Liver (tissue), 8 donors: ENCODE measurements at regions not wholly inside any gene's neighbourhood (a gene's known extent, or its start where the extent isn't known, plus 50 kb on each side); places are given as distances from the start of the nearest gene placed in this dataset.

Experiments
- DNase-seq: peaks from one replicate; pipeline ENCODE4 v3.0.0-alpha.2; 2017; ENCODE audit warnings: low spot score
- H3K27ac ChIP-seq, 2 donors: one replicate each; pipeline ENCODE4 v1.7.0; 2013; ENCODE audit warnings: inconsistent platforms in 2 of 2, low read length in 2 of 2, control low read depth in 1 of 2, low read depth in 1 of 2, mild to moderate bottlenecking in 1 of 2
- H3K27me3 ChIP-seq, 4 donors: one replicate each; pipeline versions ENCODE4 v1.6.1 to v1.7.0; 2013; ENCODE audit warnings: low read length in 3 of 4, inconsistent platforms in 1 of 4, mild to moderate bottlenecking in 1 of 4, moderate library complexity in 1 of 4; ENCODE audit not compliant: control insufficient read depth in 4 of 4, insufficient read depth in 4 of 4
- H3K36me3 ChIP-seq, 4 donors: one replicate each; pipeline versions ENCODE4 v1.6.1 to v1.7.0; 2013; ENCODE audit warnings: low read length in 3 of 4, mild to moderate bottlenecking in 3 of 4, low read depth in 1 of 4, moderate library complexity in 1 of 4; ENCODE audit not compliant: control insufficient read depth in 4 of 4, insufficient read depth in 3 of 4
- H3K4me1 ChIP-seq, 4 donors: one replicate each; pipeline versions ENCODE4 v1.6.1 to v1.7.0; 2013; ENCODE audit warnings: low read length in 3 of 4, mild to moderate bottlenecking in 3 of 4, moderate library complexity in 1 of 4; ENCODE audit not compliant: control insufficient read depth in 4 of 4, insufficient read depth in 4 of 4
- H3K4me3 ChIP-seq, 3 donors: one replicate each; pipeline versions ENCODE4 v1.6.1 to v1.7.0; 2013; ENCODE audit warnings: low read length in 3 of 3, control low read depth in 1 of 3, low read depth in 1 of 3, mild to moderate bottlenecking in 1 of 3
- H3K9ac ChIP-seq, 2 donors: one replicate each; pipeline ENCODE4 v1.7.0; 2013; ENCODE audit warnings: low read length in 2 of 2, mild to moderate bottlenecking in 2 of 2, moderate library complexity in 2 of 2, control low read depth in 1 of 2, low read depth in 1 of 2
- H3K9me3 ChIP-seq, 4 donors: one replicate each; pipeline versions ENCODE4 v1.6.1 to v1.7.0; 2013; ENCODE audit warnings: low read length in 3 of 4; ENCODE audit not compliant: control insufficient read depth in 4 of 4
- CTCF ChIP-seq: fragments of 150-350 bp; IDR thresholded peaks from 2 replicates; pipeline ENCODE4 v1.5.1; 2017; ENCODE audit warnings: improper control_type of control experiment, low read depth, low read length; ENCODE audit not compliant: missing input control
- EGR1 ChIP-seq, 2 donors: IDR thresholded peaks; 2 replicates each; pipeline ENCODE4 v1.6.1; 2016 to 2018; ENCODE audit warnings: antibody characterized with exemption in 2 of 2, low read depth in 2 of 2
- FOXA1 ChIP-seq: IDR thresholded peaks from 2 replicates; pipeline ENCODE4 v1.6.1; 2016; ENCODE audit warnings: antibody characterized with exemption
- FOXA2 ChIP-seq: IDR thresholded peaks from 2 replicates; pipeline ENCODE4 v1.6.1; 2016; ENCODE audit warnings: antibody characterized with exemption
- GABPA ChIP-seq, 2 donors: IDR thresholded peaks in 1 of 2; conservative IDR thresholded peaks in 1 of 2; 2 replicates each; pipeline ENCODE4 v1.6.1; 2016; ENCODE audit warnings: antibody characterized with exemption in 2 of 2, mild to moderate bottlenecking in 1 of 2, moderate library complexity in 1 of 2
- HNF4A ChIP-seq, 2 donors: conservative IDR thresholded peaks; 2 replicates each; pipeline ENCODE4 v1.6.1; 2016; ENCODE audit warnings: antibody characterized with exemption in 2 of 2, mild to moderate bottlenecking in 2 of 2
- HNF4G ChIP-seq: IDR thresholded peaks from 2 replicates; pipeline ENCODE4 v1.6.1; 2016; ENCODE audit warnings: antibody characterized with exemption
- JUND ChIP-seq, 2 donors: IDR thresholded peaks; 2 replicates each; pipeline ENCODE4 v1.6.1; 2016; ENCODE audit warnings: antibody characterized with exemption in 2 of 2
- NR2F2 ChIP-seq: IDR thresholded peaks from 2 replicates; pipeline ENCODE4 v1.6.1; 2016; ENCODE audit warnings: antibody characterized with exemption
- RAD21 ChIP-seq, 2 donors: IDR thresholded peaks; 2 replicates each; pipeline ENCODE4 v1.6.1; 2016; ENCODE audit warnings: antibody characterized with exemption in 2 of 2, mild to moderate bottlenecking in 2 of 2
- RXRA ChIP-seq, 2 donors: IDR thresholded peaks; 2 replicates each; pipeline ENCODE4 v1.6.1; 2017 to 2018; ENCODE audit warnings: antibody characterized with exemption in 2 of 2, mild to moderate bottlenecking in 1 of 2
- SP1 ChIP-seq: IDR thresholded peaks from 2 replicates; pipeline ENCODE4 v1.6.1; 2018; ENCODE audit warnings: antibody characterized with exemption, mild to moderate bottlenecking
- TAF1 ChIP-seq: conservative IDR thresholded peaks from 2 replicates; pipeline ENCODE4 v1.6.1; 2016; ENCODE audit warnings: antibody characterized with exemption, mild to moderate bottlenecking
- YY1 ChIP-seq: IDR thresholded peaks from 2 replicates; pipeline ENCODE4 v1.6.1; 2016; ENCODE audit warnings: antibody characterized with exemption, mild to moderate bottlenecking
- WGBS: extraction: QIAGEN DNeasy Blood & Tissue Kit; methylation state at CpG from one replicate; pipeline ENCODE4 v1.1.7; 2013; 5-methylcytosine and 5-hydroxymethylcytosine counted together
- TF ChIP-seq, protein P1 (sequence below): IDR thresholded peaks from 2 replicates; pipeline ENCODE4 v1.6.1; 2016; ENCODE audit warnings: antibody characterized with exemption
- TF ChIP-seq, protein P2 (sequence below): IDR thresholded peaks from 2 replicates; pipeline ENCODE4 v1.6.1; 2016; ENCODE audit warnings: antibody characterized with exemption
- TF ChIP-seq, protein P3 (sequence below): IDR thresholded peaks from 2 replicates; pipeline ENCODE4 v1.6.1; 2016; ENCODE audit warnings: antibody characterized with exemption
- TF ChIP-seq, protein P4 (sequence below): IDR thresholded peaks from 2 replicates; pipeline ENCODE4 v1.6.1; 2016; ENCODE audit warnings: antibody characterized with exemption, mild to moderate bottlenecking
- donor health status: healthy.
- donor health status: healthy.
- donor health status: healthy.
- donor health status: healthy.
- donor health status: healthy.

DNA sequence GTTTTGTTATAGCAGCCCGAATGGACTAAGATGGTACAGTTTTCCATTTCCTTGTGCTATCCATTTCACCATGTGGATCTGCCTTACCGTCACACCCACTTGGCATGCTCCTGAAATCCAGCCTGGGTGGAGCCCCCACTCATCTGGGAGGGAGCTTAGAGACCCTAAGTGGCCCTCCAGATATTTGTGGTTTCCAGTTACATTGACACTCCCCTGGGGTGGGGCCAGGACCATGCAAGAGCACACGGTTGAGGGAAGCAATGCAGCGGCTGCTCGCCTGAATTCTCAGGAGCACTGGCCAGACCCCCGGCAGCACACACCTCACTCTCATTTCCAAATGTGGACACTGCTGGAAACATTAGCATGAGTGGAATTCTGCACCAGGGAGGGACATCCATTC is 231.1 kb downstream of the UTP18 start:
- Histone ChIP-seq H3K27ac (no peak overlapping the region), H3K4me3 (no peak overlapping the region), H3K36me3 (no peaks in the 10 kb centered on the region), H3K27me3 (no peaks in the 10 kb centered on the region), H3K9ac (no peak overlapping the region), H3K9me3 (no peaks in the 10 kb centered on the region), H3K4me1 (no peaks in the 10 kb centered on the region)
- TF ChIP-seq NR2F2 (no peak), EGR1 (IDR thresholded peaks at IDR 0.05; ENCODE audit: low read depth in 2 of 2) (no peak), RXRA (IDR thresholded peaks at IDR 0.05) (no peak), CTCF (no peak), GABPA (IDR thresholded peaks at IDR 0.05 in 1 of 2, conservative IDR thresholded peaks at IDR 0.05 in 1 of 2) (no peak), HNF4A (conservative IDR thresholded peaks at IDR 0.05) (no peak)
- DNase-seq = no peak
- WGBS = 92% methylated on average over 6 of the region's 6 CpGs

- WGBS = 98% methylated on average over 2 of the region's 2 CpGs
- Histone ChIP-seq H3K27ac (no peak overlapping the region), H3K9ac (no peak overlapping the region), H3K9me3 (no peaks in the 10 kb centered on the region), H3K36me3 (no peaks in the 10 kb centered on the region), H3K27me3 (no peaks in the 10 kb centered on the region), H3K4me3 (no peak overlapping the region), H3K4me1 (no peaks in the 10 kb centered on the region)
- TF ChIP-seq, protein P1, sequence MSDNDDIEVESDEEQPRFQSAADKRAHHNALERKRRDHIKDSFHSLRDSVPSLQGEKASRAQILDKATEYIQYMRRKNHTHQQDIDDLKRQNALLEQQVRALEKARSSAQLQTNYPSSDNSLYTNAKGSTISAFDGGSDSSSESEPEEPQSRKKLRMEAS = no peak
- TF ChIP-seq FOXA2 (no peak), CTCF (no peak), HNF4G (no peak)
- DNase-seq = no peak
These were observed 232.9 kb downstream of the UTP18 start for GRCh38 chr17:51493206-51493605.

GRCh38 chr17:51496378-51496777 is 236.0 kb downstream of the UTP18 start:
- Histone ChIP-seq H3K4me1 (no peaks in the 10 kb centered on the region), H3K9me3 (no peaks in the 10 kb centered on the region), H3K9ac (no peak overlapping the region), H3K27ac (no peak overlapping the region), H3K4me3 (no peak overlapping the region), H3K27me3 (no peaks in the 10 kb centered on the region), H3K36me3 (no peaks in the 10 kb centered on the region)
- DNase-seq = no peak
- 19% methylated on average over 1 of the region's 1 CpG for WGBS
- TF ChIP-seq YY1 (no peak), RXRA (IDR thresholded peaks at IDR 0.05) (no peak), HNF4A (conservative IDR thresholded peaks at IDR 0.05) (no peak), RAD21 (IDR thresholded peaks at IDR 0.05) (no peak), FOXA1 (no peak), TAF1 (no peak), NR2F2 (no peak), HNF4G (no peak), JUND (IDR thresholded peaks at IDR 0.05) (no peak), GABPA (IDR thresholded peaks at IDR 0.05 in 1 of 2, conservative IDR thresholded peaks at IDR 0.05 in 1 of 2) (no peak), SP1 (no peak)
- TF ChIP-seq, protein P1 = no peak
- TF ChIP-seq, protein P2, sequence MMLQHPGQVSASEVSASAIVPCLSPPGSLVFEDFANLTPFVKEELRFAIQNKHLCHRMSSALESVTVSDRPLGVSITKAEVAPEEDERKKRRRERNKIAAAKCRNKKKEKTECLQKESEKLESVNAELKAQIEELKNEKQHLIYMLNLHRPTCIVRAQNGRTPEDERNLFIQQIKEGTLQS = no peak
- TF ChIP-seq, protein P3, sequence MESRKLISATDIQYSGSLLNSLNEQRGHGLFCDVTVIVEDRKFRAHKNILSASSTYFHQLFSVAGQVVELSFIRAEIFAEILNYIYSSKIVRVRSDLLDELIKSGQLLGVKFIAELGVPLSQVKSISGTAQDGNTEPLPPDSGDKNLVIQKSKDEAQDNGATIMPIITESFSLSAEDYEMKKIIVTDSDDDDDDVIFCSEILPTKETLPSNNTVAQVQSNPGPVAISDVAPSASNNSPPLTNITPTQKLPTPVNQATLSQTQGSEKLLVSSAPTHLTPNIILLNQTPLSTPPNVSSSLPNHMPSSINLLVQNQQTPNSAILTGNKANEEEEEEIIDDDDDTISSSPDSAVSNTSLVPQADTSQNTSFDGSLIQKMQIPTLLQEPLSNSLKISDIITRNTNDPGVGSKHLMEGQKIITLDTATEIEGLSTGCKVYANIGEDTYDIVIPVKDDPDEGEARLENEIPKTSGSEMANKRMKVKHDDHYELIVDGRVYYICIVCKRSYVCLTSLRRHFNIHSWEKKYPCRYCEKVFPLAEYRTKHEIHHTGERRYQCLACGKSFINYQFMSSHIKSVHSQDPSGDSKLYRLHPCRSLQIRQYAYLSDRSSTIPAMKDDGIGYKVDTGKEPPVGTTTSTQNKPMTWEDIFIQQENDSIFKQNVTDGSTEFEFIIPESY = no peak
- TF ChIP-seq, protein P4, sequence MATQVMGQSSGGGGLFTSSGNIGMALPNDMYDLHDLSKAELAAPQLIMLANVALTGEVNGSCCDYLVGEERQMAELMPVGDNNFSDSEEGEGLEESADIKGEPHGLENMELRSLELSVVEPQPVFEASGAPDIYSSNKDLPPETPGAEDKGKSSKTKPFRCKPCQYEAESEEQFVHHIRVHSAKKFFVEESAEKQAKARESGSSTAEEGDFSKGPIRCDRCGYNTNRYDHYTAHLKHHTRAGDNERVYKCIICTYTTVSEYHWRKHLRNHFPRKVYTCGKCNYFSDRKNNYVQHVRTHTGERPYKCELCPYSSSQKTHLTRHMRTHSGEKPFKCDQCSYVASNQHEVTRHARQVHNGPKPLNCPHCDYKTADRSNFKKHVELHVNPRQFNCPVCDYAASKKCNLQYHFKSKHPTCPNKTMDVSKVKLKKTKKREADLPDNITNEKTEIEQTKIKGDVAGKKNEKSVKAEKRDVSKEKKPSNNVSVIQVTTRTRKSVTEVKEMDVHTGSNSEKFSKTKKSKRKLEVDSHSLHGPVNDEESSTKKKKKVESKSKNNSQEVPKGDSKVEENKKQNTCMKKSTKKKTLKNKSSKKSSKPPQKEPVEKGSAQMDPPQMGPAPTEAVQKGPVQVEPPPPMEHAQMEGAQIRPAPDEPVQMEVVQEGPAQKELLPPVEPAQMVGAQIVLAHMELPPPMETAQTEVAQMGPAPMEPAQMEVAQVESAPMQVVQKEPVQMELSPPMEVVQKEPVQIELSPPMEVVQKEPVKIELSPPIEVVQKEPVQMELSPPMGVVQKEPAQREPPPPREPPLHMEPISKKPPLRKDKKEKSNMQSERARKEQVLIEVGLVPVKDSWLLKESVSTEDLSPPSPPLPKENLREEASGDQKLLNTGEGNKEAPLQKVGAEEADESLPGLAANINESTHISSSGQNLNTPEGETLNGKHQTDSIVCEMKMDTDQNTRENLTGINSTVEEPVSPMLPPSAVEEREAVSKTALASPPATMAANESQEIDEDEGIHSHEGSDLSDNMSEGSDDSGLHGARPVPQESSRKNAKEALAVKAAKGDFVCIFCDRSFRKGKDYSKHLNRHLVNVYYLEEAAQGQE = no peak
